ENCODE measurements at regions not wholly inside any gene's neighbourhood (a gene's known extent, or its start where the extent isn't known, plus 50 kb on each side); places are given as distances from the start of the nearest gene placed in this dataset.

DNA sequence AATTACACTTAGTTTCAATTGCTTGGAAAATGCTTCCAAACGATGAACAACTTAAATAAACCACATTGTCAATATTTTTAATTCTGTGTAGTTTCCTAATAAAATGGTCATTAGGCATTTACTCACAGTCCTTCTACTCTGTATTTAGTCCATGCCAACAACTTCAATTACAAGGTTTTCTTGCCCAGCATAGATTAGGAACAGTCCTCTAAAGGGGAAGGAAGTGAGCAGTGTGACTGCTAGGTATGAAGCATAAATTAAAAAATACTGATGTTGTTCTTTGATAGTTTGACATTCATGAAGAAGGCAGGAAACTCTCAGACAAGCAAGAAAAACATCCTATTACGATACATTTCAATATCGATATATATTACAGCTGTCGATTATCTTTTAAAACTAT lies 716.0 kb upstream of the PCDH9 start:
- Histone ChIP-seq H3K4me3 (ENCODE audit: extremely low read depth in 1 of 4, insufficient read depth in 2 of 4, low read depth in 3 of 4, low read length in 4 of 4) (no peak overlapping the region), H3K79me2 (ENCODE audit: control insufficient read depth in 1 of 2, insufficient read depth in 2 of 2, low read length in 2 of 2) (no peaks in the 10 kb centered on the region), H3K4me1 (replicated peaks in 1 of 4; ENCODE audit: control insufficient read depth in 3 of 4, insufficient read depth in 4 of 4, low read length in 3 of 4) (no peaks in the 10 kb centered on the region), H3K27me3 (replicated peaks in 1 of 4; ENCODE audit: control insufficient read depth in 3 of 4, extremely low read depth in 1 of 4, insufficient read depth in 3 of 4, low read length in 3 of 4) (no peaks in the 10 kb centered on the region), H4K20me1 (replicated peaks in 1 of 2; ENCODE audit: control insufficient read depth in 1 of 2, insufficient read depth in 2 of 2, low read length in 2 of 2) (no peaks in the 10 kb centered on the region), H2BK20ac (ENCODE audit: low read length) (no peak overlapping the region), H2BK15ac (ENCODE audit: low read length) (no peak overlapping the region), H3K56ac (replicated peaks; ENCODE audit: insufficient read length, low read depth, low read length) (no peak overlapping the region), H2AK5ac (ENCODE audit: low read depth, low read length) (no peak overlapping the region), H4K8ac (ENCODE audit: extremely low read depth, insufficient read depth, low read length) (no peak overlapping the region), H3K18ac (ENCODE audit: extremely low read depth, low read length) (no peak overlapping the region), H3K23me2 (ENCODE audit: low read depth, low read length) (no peaks in the 10 kb centered on the region), H3K4ac (replicated peaks; ENCODE audit: insufficient read length, low read depth, low read length) (no peak overlapping the region), H3K4me2 (ENCODE audit: insufficient read depth in 1 of 2, low read depth in 2 of 2, low read length in 2 of 2) (no peak overlapping the region), H4K5ac (ENCODE audit: insufficient read length, low read depth, low read length) (no peak overlapping the region), H2BK5ac (ENCODE audit: low read depth, low read length) (no peak overlapping the region), H3K23ac (ENCODE audit: insufficient read length) (no peak overlapping the region), H3K36me3 (ENCODE audit: control insufficient read depth in 2 of 4, insufficient read depth in 4 of 4, low read length in 3 of 4) (no peaks in the 10 kb centered on the region), H3K14ac (ENCODE audit: insufficient read length) (no peak overlapping the region), H3K27ac (ENCODE audit: low read depth, low read length) (no peak overlapping the region), H4K91ac (replicated peaks; ENCODE audit: insufficient read length, low read length) (no peak overlapping the region), H3K9me3 (ENCODE audit: insufficient read depth in 2 of 2, low read depth in 1 of 2, low read length in 1 of 2) (no peaks in the 10 kb centered on the region), H2BK120ac (replicated peaks; ENCODE audit: low read depth, low read length) (no peak overlapping the region), H3K9ac (replicated peaks in 1 of 4; ENCODE audit: extremely low read depth in 1 of 4, low read depth in 3 of 4, low read length in 3 of 4) (no peak overlapping the region), H3K79me1 (ENCODE audit: low read depth, low read length) (no peaks in the 10 kb centered on the region), H2AFZ (ENCODE audit: low read length) (no peak overlapping the region), H2BK12ac (ENCODE audit: low read depth, low read length) (no peak overlapping the region)
- DNase-seq (ENCODE audit: low read depth in 1 of 2, low spot score in 2 of 2) (no peak), FAIRE-seq (no peak)
- ChIA-PET CTCF (ENCODE audit: partially characterized antibody) (no interaction called here), POLR2A (ENCODE audit: partially characterized antibody) (no interaction called here)
- WGBS, 2 experiments (ENCODE audit: extremely low coverage in 1 of 2, insufficient coverage in 1 of 2, insufficient read length in 1 of 2, insufficient replicate concordance in 2 of 2, low coverage in 1 of 2, low lambda C conversion rate in 2 of 2, missing lambda C conversion rate in 1 of 2), result 93 to 100% methylated on average over 1 to 4 of the region's 4 CpGs
- TF ChIP-seq CTBP2 (IDR thresholded peaks at IDR 0.05; ENCODE audit: borderline replicate concordance, insufficient read depth, insufficient read length, low read length) (no peak), KDM1A (IDR thresholded peaks at IDR 0.05; ENCODE audit: borderline replicate concordance, low read length) (no peak), SP4 (IDR thresholded peaks at IDR 0.05; ENCODE audit: low read length) (no peak), EGR1 (IDR thresholded peaks at IDR 0.05; ENCODE audit: borderline replicate concordance, low read depth, low read length) (no peak), NRF1 (IDR thresholded peaks at IDR 0.05; ENCODE audit: low read depth, low read length) (no peak), SIRT6 (IDR thresholded peaks at IDR 0.05; ENCODE audit: low read length) (no peak), SIN3A (conservative IDR thresholded peaks at IDR 0.05 in 1 of 2, IDR thresholded peaks at IDR 0.05 in 1 of 2; ENCODE audit: low read depth in 1 of 2, low read length in 2 of 2) (no peak), NANOG (IDR thresholded peaks at IDR 0.05; ENCODE audit: insufficient read depth, low read depth, low read length, poor library complexity, severe bottlenecking) (no peak), RXRA (IDR thresholded peaks at IDR 0.05; ENCODE audit: insufficient read depth, low read depth, low read length) (no peak), MAFK (IDR thresholded peaks at IDR 0.05; ENCODE audit: low read depth, low read length) (no peak), KDM5A (IDR thresholded peaks at IDR 0.05; ENCODE audit: low read length) (no peak), TAF1 (IDR thresholded peaks at IDR 0.05; ENCODE audit: low read depth, low read length) (no peak), GABPA (IDR thresholded peaks at IDR 0.05; ENCODE audit: borderline replicate concordance, insufficient read depth, low read length) (no peak)
- TF ChIP-seq, protein P1, sequence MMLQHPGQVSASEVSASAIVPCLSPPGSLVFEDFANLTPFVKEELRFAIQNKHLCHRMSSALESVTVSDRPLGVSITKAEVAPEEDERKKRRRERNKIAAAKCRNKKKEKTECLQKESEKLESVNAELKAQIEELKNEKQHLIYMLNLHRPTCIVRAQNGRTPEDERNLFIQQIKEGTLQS (IDR thresholded peaks at IDR 0.05; ENCODE audit: insufficient read depth, low read depth, low read length), result no peak

Measured in H1 (cell line).